HepG2 (cell line): ENCODE measurements at regions not wholly inside any gene's neighbourhood (a gene's known extent, or its start where the extent isn't known, plus 50 kb on each side); places are given as distances from the start of the nearest gene placed in this dataset.

Experiments used
- ATAC-seq: fragments of 200-7000 bp; cut with Tn5 transposase; 3 replicates; pipeline ENCODE4 v1.9.1; 2020; ENCODE audit warnings: mild to moderate bottlenecking, moderate library complexity
- BruUV-seq: library from RNA; stranded (reverse); fragments of 400-500 nt; replicated peaks from 2 replicates; lab custom pipeline; 2021; lab: Mats Ljungman, UMichigan
- CTCF ChIA-PET: fragments of 300-600 bp; formaldehyde crosslinking; extraction: SDS; loops from one replicate; lab custom pipeline; 2021; ENCODE audit warnings: low total read pairs, inconsistent platforms, low intra/inter-chr PET ratio; lab: Yijun Ruan, JAX
- POLR2A ChIA-PET: fragments of 350-600 bp; sonication (Branson Sonifier 250); formaldehyde crosslinking; loops from one replicate; lab custom pipeline; 2020; ENCODE audit warnings: antibody characterized with exemption, inconsistent platforms; lab: Yijun Ruan, JAX
- DNase-seq: peaks from one replicate; pipeline ENCODE4 v3.0.0-alpha.2; 2015; ENCODE audit warnings: low spot score
- FAIRE-seq: peaks from 3 replicates; lab custom pipeline; 2011; peaks lifted over from hg19 to GRCh38; lab: Jason Lieb, UNC
- H2AFZ ChIP-seq: one replicate; pipeline ENCODE4 v1.6.1; 2011; ENCODE audit warnings: low read length, inconsistent platforms
- H3K27ac ChIP-seq: fragments of 300-600 bp; 3 replicates; pipeline ENCODE4 v1.8.0; 2011; ENCODE audit warnings: mixed run types, mild to moderate bottlenecking, mixed read lengths, low read length, inconsistent platforms; ENCODE audit not compliant: insufficient read depth; ENCODE audit errors: extremely low read length
- H3K27me3 ChIP-seq, 2 experiments: fragments of 200-600 bp in 1 of 2; 2 replicates in 1 of 2; 3 replicates in 1 of 2; pipeline versions ENCODE4 v1.6.0 to v1.8.0; 2011; ENCODE audit warnings: low read length in 2 of 2, mild to moderate bottlenecking in 2 of 2, moderate library complexity in 2 of 2, inconsistent platforms in 1 of 2; ENCODE audit not compliant: insufficient read depth in 2 of 2, control insufficient read depth in 1 of 2
- H3K36me3 ChIP-seq, 2 experiments: fragments of 200-600 bp in 1 of 2; replicated peaks in 1 of 2; 2 replicates in 1 of 2; 3 replicates in 1 of 2; pipeline versions ENCODE4 v1.5.1 to v1.8.0; 2011; ENCODE audit warnings: low read length in 2 of 2, inconsistent platforms in 1 of 2; ENCODE audit not compliant: insufficient read depth in 2 of 2, control insufficient read depth in 1 of 2
- H3K4me1 ChIP-seq: 2 replicates; pipeline ENCODE4 v1.5.1; 2012; ENCODE audit warnings: low read length, inconsistent platforms; ENCODE audit not compliant: insufficient read depth
- H3K4me2 ChIP-seq: 2 replicates; pipeline ENCODE4 v1.6.0; 2011; ENCODE audit warnings: low read depth, low read length, inconsistent platforms
- H3K4me3 ChIP-seq, 3 experiments: fragments of 200-600 bp in 1 of 3; sonication (generic), shearing (Covaris generic) in 1 of 3; replicated peaks in 1 of 3; 2 replicates each; pipeline ENCODE4 v1.5.1; 2011 to 2016; ENCODE audit warnings: low read length in 3 of 3, inconsistent platforms in 2 of 3, low read depth in 2 of 3, mild to moderate bottlenecking in 2 of 3, control low read depth in 1 of 3, mixed read lengths in 1 of 3; ENCODE audit not compliant: insufficient read depth in 1 of 3
- H3K79me2 ChIP-seq: one replicate; pipeline ENCODE4 v1.6.1; 2011; ENCODE audit warnings: low read length, inconsistent platforms; ENCODE audit not compliant: insufficient read depth
- H3K9ac ChIP-seq: 2 replicates; pipeline ENCODE4 v1.6.0; 2011; ENCODE audit warnings: mild to moderate bottlenecking, low read depth, low read length, inconsistent platforms; ENCODE audit not compliant: insufficient read depth
- H3K9me3 ChIP-seq: 2 replicates; pipeline ENCODE4 v1.5.1; 2012; ENCODE audit warnings: mild to moderate bottlenecking, low read length
- H4K20me1 ChIP-seq: 2 replicates; pipeline ENCODE4 v1.6.0; 2011; ENCODE audit warnings: inconsistent platforms, mild to moderate bottlenecking, low read length, moderate library complexity; ENCODE audit not compliant: insufficient read depth
- ETV6 ChIP-seq: sonication (generic); formaldehyde crosslinking; conservative IDR thresholded peaks from 2 replicates; pipeline ENCODE4 v1.4.0; 2020; ENCODE audit warnings: missing genetic modification reagents
- FOSL1 ChIP-seq: sonication (generic); formaldehyde crosslinking; IDR thresholded peaks from 2 replicates; pipeline ENCODE4 v1.9.0; 2021; ENCODE audit warnings: missing genetic modification reagents, borderline replicate concordance
- HBP1 ChIP-seq: IDR thresholded peaks from 2 replicates; pipeline ENCODE4 v1.6.1; 2016; ENCODE audit warnings: low read depth, control low read depth
- HNRNPUL1 ChIP-seq: fragments of 200-400 bp; formaldehyde crosslinking; IDR thresholded peaks from 2 replicates; pipeline ENCODE4 v1.6.1; 2017; ENCODE audit warnings: low read depth, mild to moderate bottlenecking, low read length, moderate library complexity
- JARID2 ChIP-seq: sonication (generic); formaldehyde crosslinking; IDR thresholded peaks from 2 replicates; pipeline ENCODE4 v1.8.1; 2023; ENCODE audit warnings: missing genetic modification reagents, inconsistent platforms; ENCODE audit not compliant: insufficient replicate concordance
- KDM4B ChIP-seq: sonication (generic); formaldehyde crosslinking; IDR thresholded peaks from 2 replicates; pipeline ENCODE4 v1.4.0; 2020; ENCODE audit warnings: missing genetic modification reagents
- MXI1 ChIP-seq: IDR thresholded peaks from 3 replicates; pipeline ENCODE4 v1.6.1; 2012; ENCODE audit warnings: low read depth, low read length, inconsistent platforms, borderline replicate concordance
- NFATC3 ChIP-seq: sonication (generic); formaldehyde crosslinking; IDR thresholded peaks from 2 replicates; pipeline ENCODE4 v1.5.1; 2020; ENCODE audit warnings: mild to moderate bottlenecking, missing genetic modification reagents
- NFE2 ChIP-seq: sonication (generic); formaldehyde crosslinking; IDR thresholded peaks from 2 replicates; pipeline ENCODE4 v1.4.0; 2020; ENCODE audit warnings: missing genetic modification reagents
- NKX3-1 ChIP-seq: sonication (generic); formaldehyde crosslinking; IDR thresholded peaks from 2 replicates; pipeline ENCODE4 v1.5.0; 2020; ENCODE audit warnings: missing genetic modification reagents
- SCMH1 ChIP-seq: sonication (generic); formaldehyde crosslinking; IDR thresholded peaks from 2 replicates; pipeline ENCODE4 v1.9.0; 2021; ENCODE audit warnings: missing genetic modification reagents, mild to moderate bottlenecking, borderline replicate concordance
- SIN3A ChIP-seq: IDR thresholded peaks from 2 replicates; pipeline ENCODE4 v1.6.1; 2011; ENCODE audit warnings: low read depth, mild to moderate bottlenecking, control low read depth, low read length, borderline replicate concordance
- SMARCE1 ChIP-seq: fragments of 450-650 bp; IDR thresholded peaks from 2 replicates; pipeline ENCODE4 v1.6.1; 2017; ENCODE audit warnings: borderline replicate concordance
- SYNCRIP ChIP-seq: fragments of 200-400 bp; formaldehyde crosslinking; IDR thresholded peaks from 2 replicates; pipeline ENCODE4 v1.6.1; 2018; ENCODE audit warnings: mild to moderate bottlenecking, low read depth, low read length; ENCODE audit not compliant: insufficient read depth
- TFDP2 ChIP-seq: sonication (generic); formaldehyde crosslinking; IDR thresholded peaks from 2 replicates; pipeline ENCODE4 v1.4.0; 2020; ENCODE audit warnings: missing genetic modification reagents
- TRIM24 ChIP-seq: sonication (generic); formaldehyde crosslinking; IDR thresholded peaks from 2 replicates; pipeline ENCODE4 v1.8.0; 2022; ENCODE audit warnings: mild to moderate bottlenecking, missing genetic modification reagents
- ZNF18 ChIP-seq: sonication (generic); formaldehyde crosslinking; IDR thresholded peaks from 2 replicates; pipeline ENCODE4 v1.8.0; 2022; ENCODE audit warnings: mild to moderate bottlenecking, missing genetic modification reagents; ENCODE audit not compliant: insufficient replicate concordance
- ZNF558 ChIP-seq: sonication (generic); formaldehyde crosslinking; IDR thresholded peaks from 2 replicates; pipeline ENCODE4 v1.9.0; 2022; ENCODE audit warnings: mild to moderate bottlenecking, missing genetic modification reagents, borderline replicate concordance
- ZNF781 ChIP-seq: sonication (generic); formaldehyde crosslinking; IDR thresholded peaks from 2 replicates; pipeline ENCODE4 v1.5.1; 2020; ENCODE audit warnings: borderline replicate concordance, mild to moderate bottlenecking, missing genetic modification reagents; ENCODE audit errors: not compliant biosample characterization
- ZUFSP ChIP-seq: sonication (generic); formaldehyde crosslinking; IDR thresholded peaks from 2 replicates; pipeline ENCODE4 v1.9.0; 2021; ENCODE audit warnings: missing genetic modification reagents, mild to moderate bottlenecking, borderline replicate concordance
- WGBS: methylation state at CpG from one replicate; pipeline ENCODE4 v1.1.6; 2017; ENCODE audit warnings: low lambda C conversion rate; 5-methylcytosine and 5-hydroxymethylcytosine counted together
- in situ Hi-C: cut with HindIII; loops from 2 replicates; pipeline ENCODE4 v1.10.0; 2017; ENCODE audit warnings: low pct_unique_long_range_greater_than_20kb; ENCODE audit not compliant: extremely low pct_ligation_motif_present
- intact Hi-C: fragments of 100-400 bp; cut with micrococcal nuclease; formaldehyde crosslinking; loops from one replicate; pipeline ENCODE4 v1.10.0; 2022; ENCODE audit not compliant: unreplicated experiment

GRCh38 chr16:8260140-8260539 is 330.2 kb downstream of the TMEM114 start:
- Histone ChIP-seq H2AFZ (no peak overlapping the region), H3K27me3 (no peaks in the 10 kb centered on the region), H3K4me2 (no peak overlapping the region), H3K9me3 (no peaks in the 10 kb centered on the region), H4K20me1 (no peaks in the 10 kb centered on the region), H3K4me1 (0 out of 2 replicates have a peak, but pooled peaks cover 6% of the 10 kb centered on the region), H3K9ac (no peak overlapping the region), H3K36me3 (no peaks in the 10 kb centered on the region), H3K27ac (no peak overlapping the region), H3K4me3 (no peak overlapping the region), H3K79me2 (no peaks in the 10 kb centered on the region)
- CTCF ChIA-PET = no interaction called here
- DNase-seq (no peak), ATAC-seq (no peak), FAIRE-seq (no peak)
- intact Hi-C loops (no loop called here), in situ Hi-C loops (no loop called here)
- BruUV-seq = no TSS peak
- POLR2A ChIA-PET = no interaction called here
- 0% methylated on average over 3 of the region's 3 CpGs for whole genome bisulfite sequencing
- TF ChIP-seq NFATC3 (no peak), MXI1 (no peak), NKX3-1 (CRISPR knock-in tag) (no peak), FOSL1 (CRISPR knock-in tag) (no peak), KDM4B (CRISPR knock-in tag) (no peak), HBP1 (no peak), ZUFSP (CRISPR knock-in tag) (no peak), NFE2 (CRISPR knock-in tag) (no peak), TRIM24 (CRISPR knock-in tag) (no peak), SMARCE1 (no peak), TFDP2 (CRISPR knock-in tag) (no peak), ZNF18 (CRISPR knock-in tag) (no peak), HNRNPUL1 (no peak), ZNF558 (no peak), ETV6 (CRISPR knock-in tag) (no peak), SIN3A (no peak), SCMH1 (no peak), ZNF781 (no peak), JARID2 (CRISPR knock-in tag) (no peak), SYNCRIP (no peak)
